Uterus (tissue), 2 donors: ENCODE measurements at regions not wholly inside any gene's neighbourhood (a gene's known extent, or its start where the extent isn't known, plus 50 kb on each side); places are given as distances from the start of the nearest gene placed in this dataset.

Experiments used
- CTCF ChIP-seq, 4 experiments: fragments of 200-600 bp in 2 of 4; fragments of 450-650 bp in 2 of 4; sonication (generic) in 2 of 4; IDR thresholded peaks; one replicate each; pipeline ENCODE4 v1.5.1; 2016 to 2019; ENCODE audit warnings: antibody characterized with exemption in 4 of 4, mild to moderate bottlenecking in 2 of 4, moderate library complexity in 1 of 4
- POLR2A ChIP-seq, 2 donors: fragments of 450-650 bp; IDR thresholded peaks; one replicate each; pipeline ENCODE4 v1.6.1; 2016; ENCODE audit warnings: antibody characterized with exemption in 2 of 2, mild to moderate bottlenecking in 1 of 2, moderate library complexity in 1 of 2

DNA sequence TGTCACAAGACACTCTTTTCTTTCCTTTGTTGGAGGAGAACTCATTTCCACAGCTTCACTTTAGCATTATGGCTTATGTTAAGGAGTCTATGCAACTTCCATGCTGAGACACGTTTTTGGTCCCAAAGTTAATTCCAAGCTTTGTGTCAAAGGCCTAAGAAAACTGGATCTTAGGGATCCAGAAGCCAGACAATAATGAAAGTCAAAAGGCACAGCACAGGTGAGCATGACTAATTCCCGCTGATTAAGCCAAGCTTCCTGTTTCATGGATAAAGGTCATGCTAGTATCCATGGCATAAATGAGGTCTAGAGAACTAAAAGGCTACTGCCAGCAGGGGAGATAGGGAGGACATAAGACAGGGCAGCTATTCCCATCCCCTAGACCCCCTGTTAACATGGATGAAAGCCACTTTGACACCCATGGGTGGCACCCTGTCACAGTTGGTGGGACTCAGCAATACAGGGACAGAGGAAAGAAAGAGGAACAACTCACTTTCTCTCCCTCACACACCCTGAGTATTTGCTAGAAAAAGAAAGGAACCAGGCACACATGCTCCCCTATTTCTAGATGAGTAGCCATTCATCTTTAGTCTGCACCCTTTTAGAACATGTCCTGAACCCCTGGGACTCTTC is 438.1 kb upstream of the CDH9 start:
- TF ChIP-seq POLR2A (IDR thresholded peaks at IDR 0.05) (no peak), CTCF (IDR thresholded peaks at IDR 0.05) (no peak)
